ENCODE measurements at regions not wholly inside any gene's neighbourhood (a gene's known extent, or its start where the extent isn't known, plus 50 kb on each side); places are given as distances from the start of the nearest gene placed in this dataset.
A peak's percentile ranks its signal among the peaks of the same experiment; 100 is the strongest.

GRCh38 chr15:58330741-58331559 is 100.8 kb upstream of the LIPC start:
- Histone ChIP-seq H3K4me2 (ENCODE audit: control insufficient read depth, insufficient read depth) (no peak overlapping the region; the same call in 1 of the 2 replicates), H3K27ac (ENCODE audit: control insufficient read depth, insufficient read depth) (no peak overlapping the region), H4K20me1 (ENCODE audit: control insufficient read depth, insufficient read depth) (no peaks in the 10 kb centered on the region), H3K4me1 (ENCODE audit: control insufficient read depth, insufficient read depth, low read length) (peaks cover 28% of the 10 kb centered on the region), H3K9me3 (replicated peaks; ENCODE audit: control insufficient read depth, insufficient read depth, low read length) (no peaks in the 10 kb centered on the region; the same call in 1 of the 3 replicates), H3K27me3 (replicated peaks in 1 of 2; ENCODE audit: control insufficient read depth in 2 of 2, insufficient read depth in 2 of 2, low read length in 1 of 2) (no peaks in the 10 kb centered on the region), H3K9ac (ENCODE audit: control insufficient read depth, insufficient read depth, low read length) (no peak overlapping the region), H2AFZ (ENCODE audit: control insufficient read depth, low read depth, low read length) (0 out of 2 replicates have a peak overlapping the region, but pooled peaks have one; percentile 9), H3K4me3 (no peak overlapping the region), H3K36me3 (ENCODE audit: control insufficient read depth in 2 of 2, insufficient read depth in 2 of 2, low read length in 1 of 2) (no peaks in the 10 kb centered on the region), H3K79me2 (ENCODE audit: control insufficient read depth, insufficient read depth, low read length) (no peaks in the 10 kb centered on the region)
- 73% methylated on average over 8 of the region's 8 CpGs for WGBS (ENCODE audit: insufficient coverage, insufficient replicate concordance, low lambda C conversion rate, missing lambda C conversion rate)
- ChIA-PET POLR2A (no interaction called here), CTCF (interaction anchor here (0.8 to 1.1 kb wide), 3 partner anchors 9 to 127 kb away, joined by 3 read pairs; no protein-coding TSS in a partner anchor), RAD21 (ENCODE audit: unreplicated experiment) (interaction anchor here (0.9 to 2.3 kb wide), 4 partner anchors 30 to 88 kb away, joined by 3 to 11 read pairs (median 3); no protein-coding TSS in a partner anchor), SMC1A (ENCODE audit: uncharacterized antibody, unreplicated experiment) (interaction anchor here (0.6 to 4.7 kb wide), 14 partner anchors 7 to 131 kb away, joined by 3 to 29 read pairs (median 4); no protein-coding TSS in a partner anchor)
- in situ Hi-C loops (cut with MboI) (no loop called here), intact Hi-C loops (cut with micrococcal nuclease; ENCODE audit: unreplicated experiment) (no loop called here)
- no peak for FAIRE-seq
- BruUV-seq (replicated peaks): no TSS peak
- no peak for ATAC-seq
- no peak for DNase-seq (ENCODE audit: low read depth, low spot score)
- TF ChIP-seq USF2 (IDR thresholded peaks at IDR 0.05; ENCODE audit: borderline replicate concordance, low read depth, low read length) (no peak), ZNF274 (IDR thresholded peaks at IDR 0.05; ENCODE audit: insufficient read depth, insufficient read length) (no peak), CREB1 (IDR thresholded peaks at IDR 0.05; ENCODE audit: low read depth) (no peak), STAT1 (conservative IDR thresholded peaks at IDR 0.05) (no peak), POLR2AphosphoS5 (IDR thresholded peaks at IDR 0.05; ENCODE audit: low read length) (no peak), TCF12 (IDR thresholded peaks at IDR 0.05; ENCODE audit: low read depth, low read length) (no peak), LARP7 (IDR thresholded peaks at IDR 0.05) (no peak)
